Neuronal stem cell (in vitro differentiated cells): ENCODE measurements at regions not wholly inside any gene's neighbourhood (a gene's known extent, or its start where the extent isn't known, plus 50 kb on each side); places are given as distances from the start of the nearest gene placed in this dataset.

Source experiments
- DNase-seq: peaks from one replicate; pipeline ENCODE4 v3.0.0-alpha.2; 2013; ENCODE audit warnings: low spot score
- H2AFZ ChIP-seq: one replicate; pipeline ENCODE4 v1.6.1; 2013; ENCODE audit warnings: mild to moderate bottlenecking, low read length, inconsistent platforms
- H2AK5ac ChIP-seq: 2 replicates; pipeline ENCODE4 v1.6.1; 2013; ENCODE audit warnings: low read depth, mild to moderate bottlenecking, inconsistent platforms, low read length, moderate library complexity, mixed read lengths
- H2BK120ac ChIP-seq: 2 replicates; pipeline ENCODE4 v1.6.1; 2013; ENCODE audit warnings: low read depth, mild to moderate bottlenecking, inconsistent platforms, low read length, moderate library complexity, mixed read lengths
- H2BK12ac ChIP-seq: one replicate; pipeline ENCODE4 v1.6.1; 2013; ENCODE audit warnings: low read length, inconsistent platforms
- H2BK15ac ChIP-seq: 2 replicates; pipeline ENCODE4 v1.6.1; 2013; ENCODE audit warnings: mild to moderate bottlenecking, low read length, inconsistent platforms, mixed read lengths
- H2BK5ac ChIP-seq: one replicate; pipeline ENCODE4 v1.6.1; 2013; ENCODE audit warnings: inconsistent platforms, mild to moderate bottlenecking, low read length, moderate library complexity
- H3K14ac ChIP-seq: one replicate; pipeline ENCODE4 v1.6.1; 2013; ENCODE audit warnings: low read length, inconsistent platforms
- H3K18ac ChIP-seq: 2 replicates; pipeline ENCODE4 v1.6.1; 2013; ENCODE audit warnings: low read length, inconsistent platforms
- H3K23ac ChIP-seq: 2 replicates; pipeline ENCODE4 v1.6.1; 2013; ENCODE audit warnings: low read depth, mild to moderate bottlenecking, mixed read lengths, low read length, inconsistent platforms; ENCODE audit not compliant: poor library complexity
- H3K27ac ChIP-seq: replicated peaks from 3 replicates; pipeline ENCODE4 v1.5.1; 2013; ENCODE audit warnings: low read length, inconsistent platforms
- H3K27me3 ChIP-seq, 3 experiments: 2 replicates each; pipeline ENCODE4 v1.6.1; 2013; ENCODE audit warnings: low read length in 3 of 3, mild to moderate bottlenecking in 2 of 3, inconsistent platforms in 1 of 3, low read depth in 1 of 3, mixed read lengths in 1 of 3, moderate library complexity in 1 of 3; ENCODE audit not compliant: control insufficient read depth in 3 of 3, insufficient read depth in 3 of 3
- H3K36me3 ChIP-seq, 2 donors: replicated peaks in 1 of 2; 2 replicates each; pipeline ENCODE4 v1.6.1; 2013; ENCODE audit warnings: low read length in 2 of 2; ENCODE audit not compliant: control insufficient read depth in 2 of 2, insufficient read depth in 2 of 2
- H3K4ac ChIP-seq: 2 replicates; pipeline ENCODE4 v1.6.1; 2013; ENCODE audit warnings: inconsistent platforms, mild to moderate bottlenecking, low read length, moderate library complexity
- H3K4me1 ChIP-seq, 2 donors: 1 replicate in 1 of 2; 2 replicates in 1 of 2; pipeline ENCODE4 v1.6.1; 2013; ENCODE audit warnings: low read length in 2 of 2, low read depth in 1 of 2; ENCODE audit not compliant: control insufficient read depth in 2 of 2, insufficient read depth in 1 of 2
- H3K4me2 ChIP-seq: one replicate; pipeline ENCODE4 v1.6.1; 2013; ENCODE audit warnings: mild to moderate bottlenecking, low read length, inconsistent platforms; ENCODE audit not compliant: insufficient read depth, poor library complexity, severe bottlenecking
- H3K4me3 ChIP-seq, 2 donors: 2 replicates each; pipeline ENCODE4 v1.5.1; 2013; ENCODE audit warnings: low read length in 2 of 2, mild to moderate bottlenecking in 2 of 2, inconsistent platforms in 1 of 2, moderate library complexity in 1 of 2
- H3K79me1 ChIP-seq: one replicate; pipeline ENCODE4 v1.6.1; 2013; ENCODE audit warnings: low read depth, mild to moderate bottlenecking, inconsistent platforms, low read length, moderate library complexity
- H3K9ac ChIP-seq: one replicate; pipeline ENCODE4 v1.6.1; 2013; ENCODE audit warnings: mild to moderate bottlenecking, low read depth, low read length, inconsistent platforms; ENCODE audit not compliant: poor library complexity
- H3K9me3 ChIP-seq, 2 donors: replicated peaks in 1 of 2; 2 replicates each; pipeline versions ENCODE3 to v1.6.1; 2013; ENCODE audit warnings: low read length in 2 of 2, mild to moderate bottlenecking in 2 of 2, inconsistent platforms in 1 of 2, low read depth in 1 of 2, mixed read lengths in 1 of 2, moderate library complexity in 1 of 2; ENCODE audit not compliant: control insufficient read depth in 2 of 2, insufficient read depth in 1 of 2
- H4K8ac ChIP-seq: one replicate; pipeline ENCODE4 v1.6.1; 2013; ENCODE audit warnings: low read depth, mild to moderate bottlenecking, inconsistent platforms, low read length, moderate library complexity
- H4K91ac ChIP-seq: one replicate; pipeline ENCODE4 v1.6.1; 2013; ENCODE audit warnings: low read length, low read depth, mild to moderate bottlenecking, inconsistent platforms; ENCODE audit not compliant: poor library complexity
- WGBS, 2 donors: extraction: QIAGEN DNeasy Blood & Tissue Kit; methylation state at CpG; one replicate each; pipeline ENCODE4 v1.1.7; 2013; ENCODE audit warnings: missing lambda C conversion rate in 2 of 2, mixed read lengths in 1 of 2; ENCODE audit not compliant: insufficient read length in 2 of 2, insufficient replicate concordance in 1 of 2; ENCODE audit errors: extremely low coverage in 2 of 2; 5-methylcytosine and 5-hydroxymethylcytosine counted together

DNA sequence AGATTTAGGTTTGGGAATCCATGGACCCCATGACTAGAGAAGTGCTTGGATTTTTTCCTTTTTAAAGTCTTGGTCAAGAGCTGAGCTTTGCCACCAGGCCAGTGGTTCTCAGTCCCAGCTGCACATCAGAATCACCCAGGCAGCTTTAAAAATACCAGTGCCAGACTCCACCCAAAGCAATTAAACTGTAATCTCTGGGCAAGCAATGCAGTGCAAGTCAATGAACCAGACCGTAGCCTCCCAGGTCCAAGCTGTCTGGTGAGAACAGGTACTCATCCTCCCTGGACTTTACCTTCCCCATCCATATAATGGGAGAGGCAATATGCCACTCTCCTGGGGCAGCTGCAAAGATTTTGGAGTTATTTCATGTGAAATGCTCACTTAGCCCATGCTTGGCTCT, 223.1 kb upstream of the CDH5 start:
- Histone ChIP-seq H3K79me1 (no peaks in the 10 kb centered on the region), H2AFZ (no peak overlapping the region), H3K36me3 (no peaks in the 10 kb centered on the region), H2BK5ac (no peak overlapping the region), H4K91ac (no peak overlapping the region), H2BK12ac (no peak overlapping the region), H3K23ac (no peak overlapping the region), H3K27me3 (no peaks in the 10 kb centered on the region), H2BK15ac (no peak overlapping the region), H3K14ac (no peak overlapping the region), H3K27ac (no peak overlapping the region), H3K9me3 (no peaks in the 10 kb centered on the region), H3K9ac (no peak overlapping the region), H3K18ac (no peak overlapping the region), H4K8ac (no peak overlapping the region), H3K4me2 (no peak overlapping the region), H3K4ac (no peak overlapping the region), H2AK5ac (no peak overlapping the region), H2BK120ac (no peak overlapping the region), H3K4me1 (peaks cover 0 to 2% of the 10 kb centered on the region in 2 donors), H3K4me3 (no peak overlapping the region)
- WGBS, 2 donors: no CpG with 5 or more reads among the region's 1 CpG
- DNase-seq: no peak

- Histone ChIP-seq H3K14ac (no peak overlapping the region), H3K36me3 (no peaks in the 10 kb centered on the region), H2BK12ac (no peak overlapping the region), H3K9me3 (no peaks in the 10 kb centered on the region), H2AK5ac (no peak overlapping the region), H2BK5ac (no peak overlapping the region), H2BK120ac (no peak overlapping the region), H3K18ac (no peak overlapping the region), H3K4me1 (peaks cover 0 to 3% of the 10 kb centered on the region in 2 donors), H3K9ac (no peak overlapping the region), H3K4ac (no peak overlapping the region), H2AFZ (no peak overlapping the region), H2BK15ac (no peak overlapping the region), H3K4me2 (no peak overlapping the region), H3K23ac (no peak overlapping the region), H3K27ac (no peak overlapping the region), H3K27me3 (no peaks in the 10 kb centered on the region), H3K79me1 (no peaks in the 10 kb centered on the region), H4K8ac (no peak overlapping the region), H3K4me3 (no peak overlapping the region), H4K91ac (no peak overlapping the region)
- no peak for DNase-seq
- WGBS, 2 donors: no CpG with 5 or more reads among the region's 5 CpGs
Observed at GRCh38 chr16:66141885-66142284, 224.6 kb upstream of the CDH5 start.

DNA sequence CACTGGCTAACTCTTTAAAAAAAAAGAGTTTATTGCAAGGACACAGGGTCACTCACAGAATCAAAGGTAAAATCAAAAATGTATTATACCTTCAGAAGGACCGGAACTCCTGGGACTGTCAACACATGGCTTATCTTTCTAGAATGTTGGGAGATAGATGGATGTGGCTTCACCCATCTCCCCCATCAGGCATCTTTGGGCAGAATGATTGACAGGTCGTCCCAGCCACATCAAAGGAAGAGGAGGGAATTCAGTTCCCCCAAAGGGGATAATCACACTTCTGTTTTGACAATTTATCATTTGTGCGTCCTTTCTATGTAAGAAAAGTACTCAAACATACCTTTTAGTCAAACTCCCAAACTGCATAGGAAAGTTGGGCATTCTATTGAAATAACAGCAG, 228.6 kb upstream of the CDH5 start:
- Histone ChIP-seq H3K14ac (no peak overlapping the region), H3K9ac (no peak overlapping the region), H2BK12ac (no peak overlapping the region), H3K79me1 (no peaks in the 10 kb centered on the region), H4K8ac (no peak overlapping the region), H3K4me2 (no peak overlapping the region), H2BK15ac (no peak overlapping the region), H2BK120ac (no peak overlapping the region), H3K27me3 (no peaks in the 10 kb centered on the region), H2BK5ac (no peak overlapping the region), H4K91ac (no peak overlapping the region), H3K4ac (no peak overlapping the region), H3K4me1 (peaks cover 0 to 3% of the 10 kb centered on the region in 2 donors), H3K9me3 (no peaks in the 10 kb centered on the region), H3K18ac (no peak overlapping the region), H3K36me3 (no peaks in the 10 kb centered on the region), H2AK5ac (no peak overlapping the region), H3K27ac (no peak overlapping the region), H3K23ac (no peak overlapping the region), H3K4me3 (no peak overlapping the region), H2AFZ (no peak overlapping the region)
- no peak for DNase-seq
- WGBS, 2 donors: no CpG with 5 or more reads among the region's 3 CpGs

DNA sequence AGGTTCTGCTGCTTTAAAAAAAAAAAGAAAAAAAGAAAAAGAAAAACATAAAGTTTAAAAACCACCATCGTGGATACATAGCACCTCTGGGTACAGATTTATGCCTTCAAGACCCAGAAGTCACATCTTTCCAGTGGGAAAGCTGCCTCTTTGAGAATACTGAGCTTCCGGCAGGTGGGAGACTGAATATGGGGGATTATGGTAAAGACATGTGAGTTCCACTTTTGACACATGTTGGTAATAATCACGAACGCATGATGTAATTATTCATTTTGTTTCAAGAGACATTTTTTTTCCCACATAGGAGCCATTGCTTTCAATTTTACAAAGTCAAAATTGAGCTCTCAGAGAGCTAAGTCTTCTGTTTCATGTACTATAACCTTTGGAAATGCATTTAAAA, 229.7 kb upstream of the CDH5 start:
- no peak overlapping the region for H3K9ac ChIP-seq
- H2BK120ac ChIP-seq: no peak overlapping the region
- H3K4me3 ChIP-seq: no peak overlapping the region
- H3K4me2 ChIP-seq: no peak overlapping the region
- H3K4ac ChIP-seq: no peak overlapping the region
- DNase-seq: no peak
- no peak overlapping the region for H2BK15ac ChIP-seq
- H3K4me1 ChIP-seq: peaks cover 0 to 3% of the 10 kb centered on the region in 2 donors
- no peak overlapping the region for H4K8ac ChIP-seq
- H3K14ac ChIP-seq: no peak overlapping the region
- H2AK5ac ChIP-seq: no peak overlapping the region
- no peak overlapping the region for H2BK12ac ChIP-seq
- H3K9me3 ChIP-seq: no peaks in the 10 kb centered on the region
- WGBS, 2 donors: no CpG with 5 or more reads among the region's 4 CpGs
- no peak overlapping the region for H3K18ac ChIP-seq
- H2AFZ ChIP-seq: no peak overlapping the region
- H3K79me1 ChIP-seq: no peaks in the 10 kb centered on the region
- no peak overlapping the region for H3K27ac ChIP-seq
- H2BK5ac ChIP-seq: no peak overlapping the region
- H4K91ac ChIP-seq: no peak overlapping the region
- no peak overlapping the region for H3K23ac ChIP-seq
- H3K36me3 ChIP-seq: no peaks in the 10 kb centered on the region
- H3K27me3 ChIP-seq: no peaks in the 10 kb centered on the region
